Stomach (tissue), 8 donors: ENCODE measurements at regions not wholly inside any gene's neighbourhood (a gene's known extent, or its start where the extent isn't known, plus 50 kb on each side); places are given as distances from the start of the nearest gene placed in this dataset.

Source experiments
- DNase-seq, 2 donors: peaks; one replicate each; pipeline versions ENCODE4 v3.0.0 to v3.0.0-alpha.2; 2013 to 2019
- H3K27ac ChIP-seq, 5 donors: fragments of 200-600 bp in 4 of 5; sonication (generic) in 4 of 5; one replicate each; pipeline ENCODE4 v1.5.1; 2013 to 2019; ENCODE audit warnings: mild to moderate bottlenecking in 1 of 5, moderate library complexity in 1 of 5
- H3K27me3 ChIP-seq, 3 donors: fragments of 200-600 bp; sonication (generic); one replicate each; pipeline ENCODE4 v1.5.1; 2017 to 2019; ENCODE audit warnings: mixed run types in 1 of 3
- H3K36me3 ChIP-seq, 4 donors: fragments of 200-600 bp; sonication (generic); 1 replicate in 3 of 4; 2 replicates in 1 of 4; pipeline ENCODE4 v1.5.1; 2016 to 2019
- H3K4me1 ChIP-seq, 4 donors: fragments of 200-600 bp; sonication (generic); one replicate each; pipeline ENCODE4 v1.5.1; 2016 to 2019
- H3K4me3 ChIP-seq, 4 donors: fragments of 200-600 bp; sonication (generic) in 3 of 4; one replicate each; pipeline ENCODE4 v1.5.1; 2016 to 2019; ENCODE audit warnings: mild to moderate bottlenecking in 1 of 4
- H3K9me3 ChIP-seq, 4 donors: fragments of 200-600 bp; sonication (generic); one replicate each; pipeline ENCODE4 v1.5.1; 2016 to 2019
- EP300 ChIP-seq: sonication (generic); formaldehyde crosslinking; IDR thresholded peaks from one replicate; pipeline ENCODE4 v1.6.1; 2017; ENCODE audit warnings: antibody characterized with exemption
- POLR2A ChIP-seq, 4 donors: fragments of 450-650 bp; IDR thresholded peaks; one replicate each; pipeline ENCODE4 v1.6.1; 2016; ENCODE audit warnings: antibody characterized with exemption in 4 of 4, control low read depth in 2 of 4, mild to moderate bottlenecking in 1 of 4, moderate library complexity in 1 of 4
- POLR2AphosphoS5 ChIP-seq, 3 donors: sonication (generic); formaldehyde crosslinking; IDR thresholded peaks; one replicate each; pipeline ENCODE4 v1.6.1; 2016; ENCODE audit warnings: antibody characterized with exemption in 3 of 3
- WGBS, 5 donors: extraction: QIAGEN DNeasy Blood & Tissue Kit in 3 of 5; methylation state at CpG; one replicate each; pipeline versions ENCODE4 v1.1.5 to v1.1.7; 2013 to 2018; 5-methylcytosine and 5-hydroxymethylcytosine counted together
- intact Hi-C: fragments of 100-400 bp; cut with DNase I; formaldehyde crosslinking; loops from one replicate; pipeline ENCODE4 v1.15.1; 2023; ENCODE audit warnings: low total_unique reads
- TF ChIP-seq, protein P1 (sequence below), 7 experiments: fragments of 450-650 bp in 4 of 7; fragments of 200-600 bp in 3 of 7; sonication (generic) in 3 of 7; IDR thresholded peaks; one replicate each; pipeline ENCODE4 v1.5.1; 2016 to 2019; ENCODE audit warnings: antibody characterized with exemption in 7 of 7, control low read depth in 2 of 7, mild to moderate bottlenecking in 1 of 7
- donor health status: healthy with polysubstance abuse.
- donor health status: Bipolar disorder and iron deficiency.
- donor health status: healthy.

DNA sequence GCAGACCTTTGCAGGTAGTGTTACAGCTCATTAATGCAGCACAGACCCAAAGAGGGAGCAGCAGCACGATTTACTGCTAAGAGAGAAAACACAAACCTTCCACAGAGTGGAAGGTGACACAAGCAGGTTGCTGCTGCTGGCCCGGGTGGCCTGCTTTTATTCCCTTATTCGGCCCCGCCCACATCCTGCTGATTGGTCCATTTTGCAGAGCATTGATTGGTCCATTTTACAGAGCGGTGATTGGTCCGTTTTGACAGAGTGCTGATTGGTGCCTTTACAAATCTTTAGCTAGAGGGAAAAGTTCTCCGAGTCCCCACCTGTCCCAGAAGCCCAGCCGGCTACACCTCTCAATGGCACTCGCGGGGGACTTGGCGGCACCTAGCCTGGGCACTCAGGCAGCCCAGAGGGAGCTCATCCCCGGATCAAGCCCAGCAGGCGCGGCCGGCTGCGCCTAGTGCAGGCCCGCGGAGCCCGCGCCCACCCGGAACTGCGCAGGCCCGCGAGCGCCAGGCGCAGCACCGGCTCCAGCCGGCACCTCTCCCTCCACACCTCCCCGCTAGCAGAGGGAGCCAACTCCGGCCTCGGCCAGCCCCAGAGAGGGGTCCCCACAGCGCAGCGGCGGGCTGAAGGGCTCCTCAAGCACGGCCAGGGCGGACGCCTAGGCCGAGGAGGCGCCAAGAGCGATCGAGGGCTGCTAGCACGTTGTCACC, 825.6 kb upstream of the HS6ST1 start:
- intact Hi-C loops = no loop called here
- no peaks in the 10 kb centered on the region for H3K4me1 ChIP-seq
- no peaks in the 10 kb centered on the region for H3K9me3 ChIP-seq
- no peak overlapping the region for H3K4me3 ChIP-seq
- TF ChIP-seq POLR2A (IDR thresholded peaks at IDR 0.05) (no peak), POLR2AphosphoS5 (IDR thresholded peaks at IDR 0.05) (no peak), EP300 (no peak)
- TF ChIP-seq, protein P1, sequence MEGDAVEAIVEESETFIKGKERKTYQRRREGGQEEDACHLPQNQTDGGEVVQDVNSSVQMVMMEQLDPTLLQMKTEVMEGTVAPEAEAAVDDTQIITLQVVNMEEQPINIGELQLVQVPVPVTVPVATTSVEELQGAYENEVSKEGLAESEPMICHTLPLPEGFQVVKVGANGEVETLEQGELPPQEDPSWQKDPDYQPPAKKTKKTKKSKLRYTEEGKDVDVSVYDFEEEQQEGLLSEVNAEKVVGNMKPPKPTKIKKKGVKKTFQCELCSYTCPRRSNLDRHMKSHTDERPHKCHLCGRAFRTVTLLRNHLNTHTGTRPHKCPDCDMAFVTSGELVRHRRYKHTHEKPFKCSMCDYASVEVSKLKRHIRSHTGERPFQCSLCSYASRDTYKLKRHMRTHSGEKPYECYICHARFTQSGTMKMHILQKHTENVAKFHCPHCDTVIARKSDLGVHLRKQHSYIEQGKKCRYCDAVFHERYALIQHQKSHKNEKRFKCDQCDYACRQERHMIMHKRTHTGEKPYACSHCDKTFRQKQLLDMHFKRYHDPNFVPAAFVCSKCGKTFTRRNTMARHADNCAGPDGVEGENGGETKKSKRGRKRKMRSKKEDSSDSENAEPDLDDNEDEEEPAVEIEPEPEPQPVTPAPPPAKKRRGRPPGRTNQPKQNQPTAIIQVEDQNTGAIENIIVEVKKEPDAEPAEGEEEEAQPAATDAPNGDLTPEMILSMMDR (IDR thresholded peaks at IDR 0.05) = no peak
- H3K27me3 ChIP-seq = no peaks in the 10 kb centered on the region
- DNase-seq = no peak
- no peaks in the 10 kb centered on the region for H3K36me3 ChIP-seq
- no peak overlapping the region for H3K27ac ChIP-seq
- WGBS, 5 donors = 93 to 97% (median 96%) methylated on average over 12 to 42 of the region's 42 CpGs

DNA sequence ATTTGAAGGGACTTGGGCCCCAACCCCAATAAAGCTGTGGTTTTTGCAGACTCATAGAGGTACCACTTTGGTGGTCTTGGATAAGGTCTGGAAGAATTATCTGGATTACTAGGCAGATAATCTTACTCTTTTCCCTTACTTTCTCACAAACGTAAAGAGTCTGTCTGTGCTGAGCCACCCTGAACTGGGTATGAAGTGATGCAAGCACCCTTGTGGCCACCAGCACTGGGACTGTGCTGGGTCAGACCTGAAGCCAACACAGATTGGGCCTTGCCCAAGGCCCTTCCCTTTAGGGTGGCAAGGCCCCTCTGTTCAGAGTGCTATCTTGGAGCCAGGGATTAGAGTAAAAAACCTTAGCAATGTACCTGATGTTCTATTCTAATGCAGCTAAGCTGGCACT, 827.0 kb upstream of the RAB6C start:
- H3K36me3 ChIP-seq = no peaks in the 10 kb centered on the region
- H3K27me3 ChIP-seq = no peaks in the 10 kb centered on the region
- 64 to 88% (median 72%) methylated on average over 1 of the region's 1 CpG for WGBS, 5 donors
- H3K9me3 ChIP-seq = no peaks in the 10 kb centered on the region
- intact Hi-C loops = no loop called here
- TF ChIP-seq POLR2AphosphoS5 (IDR thresholded peaks at IDR 0.05) = no peak
- no peak for TF ChIP-seq POLR2A (IDR thresholded peaks at IDR 0.05)
- TF ChIP-seq, protein P1 (IDR thresholded peaks at IDR 0.05) = no peak
- TF ChIP-seq EP300 = no peak
- DNase-seq = no peak
- H3K27ac ChIP-seq = no peak overlapping the region
- H3K4me1 ChIP-seq = no peaks in the 10 kb centered on the region
- no peak overlapping the region for H3K4me3 ChIP-seq

DNA sequence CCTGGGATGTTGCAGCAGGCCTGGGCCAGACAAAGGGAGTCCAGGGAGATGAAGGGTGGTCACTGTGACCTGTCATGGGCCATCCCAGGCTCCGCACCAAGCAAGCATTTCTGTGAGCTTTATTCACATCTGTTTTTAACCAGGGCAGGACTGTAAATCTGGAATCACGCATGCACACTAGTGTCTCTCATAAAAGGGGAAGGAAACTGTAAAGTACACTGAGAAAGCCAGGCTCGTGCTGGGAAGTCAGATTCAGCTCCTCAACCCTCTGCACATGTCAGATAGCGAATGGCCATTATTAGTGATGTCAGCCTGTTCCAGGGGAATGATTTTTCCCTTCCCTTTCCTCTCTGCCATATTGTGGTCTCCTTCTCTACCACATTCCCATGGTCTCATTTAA, 818.6 kb upstream of the RAB6C start:
- no peak for TF ChIP-seq EP300
- no peak for TF ChIP-seq POLR2AphosphoS5 (IDR thresholded peaks at IDR 0.05)
- no peak for TF ChIP-seq POLR2A (IDR thresholded peaks at IDR 0.05)
- TF ChIP-seq, protein P1 (IDR thresholded peaks at IDR 0.05) = no peak
- no peak for DNase-seq
- Histone ChIP-seq H3K4me1 (no peaks in the 10 kb centered on the region), H3K4me3 (no peak overlapping the region), H3K36me3 (no peaks in the 10 kb centered on the region), H3K27me3 (no peaks in the 10 kb centered on the region), H3K27ac (no peak overlapping the region), H3K9me3 (no peaks in the 10 kb centered on the region)
- intact Hi-C loops = no loop called here
- 70 to 92% (median 85%) methylated on average over 3 to 4 of the region's 4 CpGs for WGBS, 5 donors

DNA sequence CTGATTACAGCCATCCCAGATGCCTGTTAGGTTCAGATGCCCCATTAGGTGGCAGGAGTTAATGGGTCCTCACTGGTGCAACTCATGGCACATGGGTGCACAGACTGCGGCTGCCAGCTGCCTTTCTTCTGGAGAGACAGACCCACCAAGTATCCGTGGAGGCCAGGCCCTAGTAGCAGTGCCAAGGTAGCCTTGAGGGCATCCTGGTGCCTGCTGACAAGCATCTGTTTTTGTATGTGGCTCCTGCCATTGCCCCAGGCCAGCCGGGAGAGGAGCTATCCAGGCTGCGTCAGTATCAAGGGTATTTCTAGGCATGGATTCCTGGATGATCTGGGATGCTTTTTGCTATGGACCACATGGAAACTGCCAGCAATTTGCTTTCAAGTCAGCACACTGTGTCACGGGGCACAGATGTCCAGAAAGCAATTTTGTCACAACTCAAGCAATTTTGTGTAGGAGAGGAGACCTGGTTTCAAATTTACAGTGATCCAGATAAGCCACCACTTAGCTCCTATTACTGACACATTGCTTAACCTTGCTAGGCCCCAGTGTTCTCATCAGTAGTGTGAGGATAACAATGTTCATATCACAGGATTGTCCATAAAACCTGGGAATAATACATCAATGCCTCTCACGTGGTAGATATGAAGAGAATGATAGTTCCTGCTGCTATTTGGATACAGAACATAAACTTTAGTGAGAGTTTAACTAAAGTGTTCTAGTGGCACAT, 815.1 kb upstream of the RAB6C start:
- Histone ChIP-seq H3K27me3 (no peaks in the 10 kb centered on the region), H3K4me3 (no peak overlapping the region), H3K4me1 (no peaks in the 10 kb centered on the region), H3K36me3 (no peaks in the 10 kb centered on the region), H3K27ac (no peak overlapping the region), H3K9me3 (no peaks in the 10 kb centered on the region)
- intact Hi-C loops = no loop called here
- DNase-seq = no peak
- 68 to 82% (median 78%) methylated on average over 6 of the region's 6 CpGs for WGBS, 5 donors
- no peak for TF ChIP-seq EP300
- TF ChIP-seq, protein P1 (IDR thresholded peaks at IDR 0.05) = no peak
- TF ChIP-seq POLR2A (IDR thresholded peaks at IDR 0.05) = no peak
- no peak for TF ChIP-seq POLR2AphosphoS5 (IDR thresholded peaks at IDR 0.05)
